ENCODE measurements at regions not wholly inside any gene's neighbourhood (a gene's known extent, or its start where the extent isn't known, plus 50 kb on each side); places are given as distances from the start of the nearest gene placed in this dataset.

- TF ChIP-seq CTCF (IDR thresholded peaks at IDR 0.05) (no peak), POLR2A (IDR thresholded peaks at IDR 0.05) (no peak)
Observed at GRCh38 chr7:68862261-68862660, 736.0 kb upstream of the AUTS2 start.
